Testis (tissue), 2 donors: ENCODE measurements at regions not wholly inside any gene's neighbourhood (a gene's known extent, or its start where the extent isn't known, plus 50 kb on each side); places are given as distances from the start of the nearest gene placed in this dataset.

Experiments used
- POLR2A ChIP-seq: fragments of 450-650 bp; IDR thresholded peaks from one replicate; pipeline ENCODE4 v1.6.1; 2017; ENCODE audit warnings: antibody characterized with exemption, mild to moderate bottlenecking, moderate library complexity
- TF ChIP-seq, protein P1 (sequence below), 3 experiments: fragments of 450-650 bp in 2 of 3; fragments of 200-600 bp in 1 of 3; sonication (generic) in 1 of 3; IDR thresholded peaks; one replicate each; pipeline ENCODE4 v1.5.1; 2016 to 2019; ENCODE audit warnings: antibody characterized with exemption in 3 of 3, mild to moderate bottlenecking in 2 of 3, moderate library complexity in 1 of 3

DNA sequence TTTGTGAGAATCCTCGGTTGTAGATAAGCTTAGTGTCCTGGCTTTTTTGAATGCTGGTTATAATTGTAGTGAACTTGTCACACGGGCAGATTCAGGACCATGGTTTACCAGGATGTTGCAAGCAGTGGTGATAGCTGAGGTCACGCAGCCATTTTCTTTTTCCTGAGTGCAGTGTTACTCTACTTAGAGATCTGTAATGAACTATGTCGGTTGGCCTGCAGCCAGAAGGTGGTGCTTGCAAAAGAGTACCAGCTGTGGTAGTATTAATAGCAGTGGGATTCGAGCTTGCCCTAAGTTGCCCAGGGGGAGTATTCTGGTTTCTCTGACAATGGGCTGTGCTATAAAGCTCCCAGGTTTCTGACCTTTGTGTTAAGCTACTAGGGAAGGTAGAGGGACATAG, 368.9 kb downstream of the SLITRK2 start:
- TF ChIP-seq, protein P1, sequence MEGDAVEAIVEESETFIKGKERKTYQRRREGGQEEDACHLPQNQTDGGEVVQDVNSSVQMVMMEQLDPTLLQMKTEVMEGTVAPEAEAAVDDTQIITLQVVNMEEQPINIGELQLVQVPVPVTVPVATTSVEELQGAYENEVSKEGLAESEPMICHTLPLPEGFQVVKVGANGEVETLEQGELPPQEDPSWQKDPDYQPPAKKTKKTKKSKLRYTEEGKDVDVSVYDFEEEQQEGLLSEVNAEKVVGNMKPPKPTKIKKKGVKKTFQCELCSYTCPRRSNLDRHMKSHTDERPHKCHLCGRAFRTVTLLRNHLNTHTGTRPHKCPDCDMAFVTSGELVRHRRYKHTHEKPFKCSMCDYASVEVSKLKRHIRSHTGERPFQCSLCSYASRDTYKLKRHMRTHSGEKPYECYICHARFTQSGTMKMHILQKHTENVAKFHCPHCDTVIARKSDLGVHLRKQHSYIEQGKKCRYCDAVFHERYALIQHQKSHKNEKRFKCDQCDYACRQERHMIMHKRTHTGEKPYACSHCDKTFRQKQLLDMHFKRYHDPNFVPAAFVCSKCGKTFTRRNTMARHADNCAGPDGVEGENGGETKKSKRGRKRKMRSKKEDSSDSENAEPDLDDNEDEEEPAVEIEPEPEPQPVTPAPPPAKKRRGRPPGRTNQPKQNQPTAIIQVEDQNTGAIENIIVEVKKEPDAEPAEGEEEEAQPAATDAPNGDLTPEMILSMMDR (IDR thresholded peaks at IDR 0.05) = no peak
- no peak for TF ChIP-seq POLR2A
